NOMO-1 treated with DMSO at 0.1 percent for 48 hours (cell line): ENCODE measurements at regions not wholly inside any gene's neighbourhood (a gene's known extent, or its start where the extent isn't known, plus 50 kb on each side); places are given as distances from the start of the nearest gene placed in this dataset.

Source experiments
- DNase-seq: peaks from one replicate; lab custom pipeline; 2025; ENCODE audit not compliant: unreplicated experiment; lab: John Stamatoyannopoulos, UW

GRCh38 chr10:128543151-128543550, 416.9 kb upstream of the MKI67 start:
- no peak for DNase-seq

GRCh38 chr10:128545216-128545615, 419.0 kb upstream of the MKI67 start:
- no peak for DNase-seq

DNA sequence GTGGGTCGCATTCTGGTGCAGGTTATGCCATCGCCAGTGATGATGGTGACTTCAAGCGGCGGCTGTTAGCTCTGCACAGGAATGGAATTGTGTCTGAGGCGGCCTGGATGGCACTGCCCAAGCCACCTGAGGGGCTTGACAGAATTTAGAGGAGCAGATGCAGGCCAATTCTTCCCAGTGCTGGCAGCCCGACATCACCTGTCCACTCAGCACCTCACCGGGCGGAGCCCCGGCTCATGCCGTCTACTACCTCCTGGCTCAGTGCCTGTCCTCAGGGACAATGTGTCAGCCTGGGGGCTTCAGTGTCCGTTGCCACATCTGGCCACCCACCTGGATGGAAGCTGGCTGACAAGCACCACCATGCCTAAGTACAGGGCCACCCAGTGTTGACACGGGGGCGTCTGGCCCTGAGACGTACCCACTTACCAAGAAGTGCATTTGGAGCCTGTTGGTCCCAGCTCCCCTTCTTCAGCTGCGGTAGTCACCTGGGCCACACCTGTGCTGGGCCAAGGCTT, 420.5 kb upstream of the MKI67 start:
- no peak for DNase-seq

DNA sequence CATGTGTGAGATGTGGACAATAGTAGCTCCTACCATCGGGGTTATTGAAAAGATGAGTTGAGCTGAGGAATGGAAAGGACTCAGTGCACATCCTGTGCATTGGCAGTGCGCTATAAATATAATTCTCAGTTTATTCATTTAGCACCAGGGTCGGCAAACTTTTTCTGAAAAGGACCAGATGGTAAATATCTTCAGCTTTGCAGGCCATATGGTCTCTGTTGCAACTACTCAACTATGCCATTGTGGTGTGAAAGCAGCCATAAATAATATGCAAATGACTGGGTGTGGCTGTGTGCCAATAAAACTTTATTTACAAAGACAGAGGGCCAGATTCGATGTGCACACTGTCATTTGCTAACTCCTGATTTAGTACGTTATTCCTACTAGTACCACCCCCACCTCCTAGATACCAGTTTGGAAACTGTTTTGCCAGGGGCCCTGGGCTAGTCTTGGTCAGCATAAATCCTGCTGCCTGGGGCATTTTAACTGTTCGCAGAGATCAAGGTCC, 422.9 kb upstream of the MKI67 start:
- no peak for DNase-seq

DNA sequence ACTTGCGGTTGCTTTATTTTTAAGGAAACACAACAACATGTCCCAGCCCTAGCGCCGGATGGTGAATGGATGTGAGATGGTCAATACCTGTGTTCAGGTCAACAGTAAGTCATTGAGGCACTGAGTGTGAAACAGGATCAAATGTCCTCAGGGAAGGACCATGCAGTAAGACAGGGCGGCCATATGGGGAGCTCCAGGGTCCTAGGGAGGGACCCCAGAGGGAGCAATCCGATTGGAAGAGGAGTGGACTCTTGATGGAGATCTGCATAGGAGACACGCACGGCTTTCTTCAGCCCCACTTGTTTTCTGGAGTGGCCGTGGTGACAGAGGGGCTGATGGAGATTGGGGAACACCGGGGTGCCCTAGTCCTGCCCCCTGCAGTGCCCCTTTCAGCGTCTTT, 423.8 kb upstream of the MKI67 start:
- DNase-seq: no peak

- DNase-seq: no peak
Measured at GRCh38 chr10:128551475-128551874, 425.3 kb upstream of the MKI67 start.

DNA sequence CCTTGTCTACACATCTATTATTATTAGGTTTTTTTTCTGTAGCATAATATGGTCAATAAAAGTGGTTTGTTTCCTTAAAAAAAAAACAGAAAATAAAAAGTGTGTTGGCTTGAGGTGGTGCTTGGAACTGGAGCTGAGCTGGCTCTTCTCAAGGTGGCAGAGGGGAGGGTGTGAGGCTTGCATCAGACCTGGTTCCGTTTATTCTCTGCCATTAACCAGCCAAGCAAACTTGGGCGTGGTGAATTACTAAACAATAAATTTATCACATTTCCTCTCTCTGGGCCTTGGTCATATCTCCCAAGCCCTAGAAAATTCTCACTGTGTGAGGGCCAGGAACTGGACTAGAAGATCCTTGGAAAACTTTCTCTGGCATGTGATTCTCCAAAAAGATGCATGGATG, 427.5 kb upstream of the MKI67 start:
- no peak for DNase-seq

DNA sequence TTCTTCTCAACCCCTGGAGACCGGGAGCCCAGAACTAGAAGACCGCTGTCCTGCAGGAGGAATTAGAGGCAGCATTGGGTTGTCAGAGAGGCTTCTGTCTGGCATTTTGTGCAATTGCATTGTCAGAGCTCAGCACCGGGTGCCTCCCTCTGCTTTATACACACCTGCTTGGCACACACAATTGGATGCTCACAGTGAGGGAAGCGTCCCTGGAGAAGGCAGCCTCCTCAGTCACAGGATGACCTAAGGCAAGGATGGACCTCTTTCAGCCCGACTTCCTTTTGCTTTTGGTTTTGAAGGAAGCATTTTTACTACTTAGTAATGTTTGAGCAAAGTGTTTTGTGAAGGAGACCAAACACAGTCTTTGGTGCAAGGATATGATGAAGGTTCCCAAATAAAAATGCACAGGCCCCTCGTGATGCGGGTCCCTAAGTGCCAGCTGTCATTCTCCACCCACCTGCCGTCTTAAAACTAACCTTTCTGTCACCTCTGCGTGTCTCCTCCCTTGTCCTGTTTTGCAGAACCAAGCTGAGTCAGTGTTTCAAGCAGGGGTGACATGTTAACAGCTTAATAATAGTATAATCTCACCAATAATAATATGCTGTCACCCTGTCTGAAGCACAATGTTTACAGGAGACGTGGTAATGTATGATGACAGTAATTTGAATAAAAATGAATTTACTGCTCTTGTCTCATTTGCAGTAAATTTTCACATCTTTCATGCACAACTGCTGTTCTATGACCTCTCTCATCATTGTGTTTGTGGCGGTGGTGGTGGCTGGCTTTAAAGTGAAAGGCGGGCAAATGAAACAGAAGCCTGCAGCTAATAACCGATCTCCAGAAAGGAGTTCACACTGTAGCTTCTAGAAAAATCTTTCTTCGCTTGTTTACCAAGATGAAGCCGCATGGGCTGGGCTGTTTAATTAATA, 430.2 kb upstream of the MKI67 start:
- DNase-seq: no peak

- DNase-seq: no peak
Measured at GRCh38 chr10:128557149-128557710, 431.0 kb upstream of the MKI67 start.

DNA sequence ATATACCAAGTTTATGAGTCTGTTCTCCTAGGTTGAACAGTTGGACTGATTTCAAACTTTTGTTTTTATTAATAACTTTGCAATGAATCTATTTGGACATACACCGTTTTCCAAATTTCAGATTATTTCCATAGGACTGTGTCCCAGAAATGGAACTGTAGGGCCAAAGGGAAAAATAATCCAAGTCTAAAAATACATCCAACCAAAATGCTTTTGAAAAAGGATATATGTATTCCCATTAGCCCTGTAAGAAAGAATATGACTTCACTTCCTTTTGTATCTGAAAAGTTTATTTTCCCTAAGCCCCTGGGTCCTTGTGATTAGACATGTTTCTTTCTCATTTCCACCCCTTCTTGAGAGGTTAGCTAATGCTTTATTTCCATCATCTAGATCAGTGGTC, 434.2 kb upstream of the MKI67 start:
- no peak for DNase-seq

- DNase-seq: no peak
Measured at GRCh38 chr10:128560993-128561392, 434.8 kb upstream of the MKI67 start.

DNA sequence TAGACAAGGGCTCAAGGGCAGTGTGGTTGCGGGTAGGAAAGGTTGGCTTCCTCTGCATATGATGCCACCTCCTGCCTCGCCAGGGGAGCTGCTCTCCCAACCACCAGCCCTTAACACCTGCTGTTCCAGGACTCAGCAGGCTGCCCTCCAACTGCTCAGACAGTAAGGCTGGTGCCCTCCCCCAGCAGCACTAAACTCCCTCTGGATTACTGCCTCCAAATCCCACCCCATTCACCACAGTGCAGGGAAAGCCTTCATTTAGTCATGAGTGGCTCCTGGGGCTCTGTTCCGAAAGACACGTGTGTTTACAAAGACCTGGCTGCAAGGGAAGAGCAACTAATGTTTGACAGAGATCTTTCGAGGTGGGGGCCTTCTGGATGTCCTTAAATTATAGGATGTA, 437.2 kb upstream of the MKI67 start:
- DNase-seq: no peak

DNA sequence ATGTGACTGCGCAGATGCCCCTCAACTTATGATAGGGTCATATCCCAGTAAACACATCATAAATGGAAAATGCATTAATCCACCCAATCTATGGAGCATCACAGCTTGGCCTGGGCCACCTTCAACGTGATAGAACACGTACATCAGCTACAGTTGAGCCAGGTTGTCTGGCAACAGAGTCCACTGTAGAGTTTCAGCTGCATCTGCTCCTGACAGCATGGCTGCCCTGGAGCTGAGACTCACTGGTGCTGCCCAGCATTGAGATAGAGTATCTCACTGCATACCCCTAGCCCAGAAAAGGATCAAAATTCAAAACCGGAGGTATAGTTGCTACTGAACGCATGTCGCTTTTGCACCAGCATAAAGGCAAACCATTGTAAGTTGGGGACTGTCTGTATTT, 437.7 kb upstream of the MKI67 start:
- no peak for DNase-seq

- DNase-seq: no peak
Measured at GRCh38 chr10:128566361-128566968, 440.2 kb upstream of the MKI67 start.

GRCh38 chr10:128567551-128567950, 441.3 kb upstream of the MKI67 start:
- DNase-seq: no peak

DNA sequence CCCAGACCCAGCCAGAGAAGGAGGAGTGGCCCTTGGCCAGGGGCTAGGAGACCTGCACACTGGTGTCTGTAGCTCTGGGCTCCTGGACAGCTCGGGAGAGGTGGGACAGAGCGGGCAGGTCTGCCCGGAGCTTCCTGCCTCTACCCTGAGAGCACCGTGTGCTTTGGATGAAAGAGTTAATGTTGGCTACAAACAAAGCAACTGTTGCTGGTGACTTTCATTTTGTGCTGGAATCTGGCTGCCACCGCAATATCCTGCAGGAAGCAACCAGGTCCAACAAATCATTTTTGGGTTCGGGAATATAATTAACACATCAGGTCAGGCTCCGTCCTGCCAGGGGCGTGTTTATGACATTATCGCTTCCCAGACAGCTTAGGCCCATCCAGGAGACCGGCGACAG, 441.8 kb upstream of the MKI67 start:
- no peak for DNase-seq

DNA sequence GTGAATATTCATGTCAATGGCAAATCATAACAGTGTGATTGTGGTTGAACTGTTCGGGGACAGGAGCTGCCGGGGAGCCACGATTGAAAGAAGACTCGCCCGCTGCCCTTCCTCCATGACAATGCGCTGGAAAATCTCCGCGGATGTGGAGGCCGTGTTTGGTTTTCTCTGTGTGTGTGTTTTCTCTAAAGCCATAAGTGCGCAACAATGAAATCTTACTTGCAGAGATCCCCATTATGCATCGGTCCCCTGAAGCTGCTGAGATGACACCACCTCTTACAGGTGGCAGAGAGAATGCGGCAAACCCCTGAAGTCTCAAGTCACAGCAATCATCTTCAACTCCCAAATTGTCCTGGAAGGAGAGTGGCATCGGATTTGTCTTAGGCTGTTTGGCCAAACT, 442.3 kb upstream of the MKI67 start:
- no peak for DNase-seq

- DNase-seq: no peak
Measured at GRCh38 chr10:128568990-128569945, 443.0 kb upstream of the MKI67 start.

GRCh38 chr10:128570319-128570995, 444.2 kb upstream of the MKI67 start:
- DNase-seq: no peak

- no peak for DNase-seq
Measured at GRCh38 chr10:128571071-128571470, 444.8 kb upstream of the MKI67 start.
